ENCODE measurements at regions not wholly inside any gene's neighbourhood (a gene's known extent, or its start where the extent isn't known, plus 50 kb on each side); places are given as distances from the start of the nearest gene placed in this dataset.

DNA sequence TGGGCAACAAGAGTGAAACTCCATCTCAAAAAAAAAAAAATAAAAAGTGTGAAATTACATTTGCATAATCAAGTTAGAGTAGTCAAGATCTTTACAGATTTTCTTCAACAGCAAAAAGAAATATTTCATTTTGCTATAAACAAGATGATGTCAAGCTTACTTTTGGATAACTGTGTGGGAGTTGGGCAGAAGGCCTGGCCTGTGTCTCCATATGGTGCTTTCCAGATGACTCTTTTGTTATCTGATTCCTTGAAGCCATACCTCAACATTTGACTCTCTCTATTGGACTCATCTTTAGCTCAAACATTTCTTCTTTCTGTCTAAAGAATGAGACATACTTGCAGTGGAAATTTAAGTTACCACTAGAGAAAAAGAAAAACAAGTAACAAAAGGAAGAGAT, 246.8 kb downstream of the MSX2 start:
- no peaks in the 10 kb centered on the region for H3K9me1 ChIP-seq (ENCODE audit: insufficient read depth, low read length)
- H2BK5ac ChIP-seq (ENCODE audit: low read depth, low read length, poor library complexity, severe bottlenecking) = no peak overlapping the region
- H4K91ac ChIP-seq (ENCODE audit: insufficient read depth, low read depth, low read length) = no peak overlapping the region
- no peak for DNase-seq
- H4K20me1 ChIP-seq (ENCODE audit: insufficient read depth, low read length) = no peaks in the 10 kb centered on the region
- no peaks in the 10 kb centered on the region for H3K4me1 ChIP-seq (ENCODE audit: control insufficient read depth, insufficient read depth, low read length)
- no peak overlapping the region for H2BK120ac ChIP-seq (ENCODE audit: low read depth, low read length)
- H3K79me1 ChIP-seq (ENCODE audit: low read depth in 1 of 2, low read length in 2 of 2) = no peaks in the 10 kb centered on the region
- no peak overlapping the region for H3K4me2 ChIP-seq (ENCODE audit: low read depth, low read length)
- no peak overlapping the region for H3K14ac ChIP-seq (replicated peaks; ENCODE audit: low read depth, low read length)
- no peak overlapping the region for H2BK20ac ChIP-seq (ENCODE audit: low read depth, low read length)
- dilution Hi-C loops (cut with HindIII; ENCODE audit: low sequenced_read_pairs, unreplicated experiment) = no loop called here
- no peak overlapping the region for H3K27ac ChIP-seq (ENCODE audit: insufficient read depth, low read length)
- no peak overlapping the region for H3K9ac ChIP-seq (ENCODE audit: low read depth, low read length)
- H3K56ac ChIP-seq (ENCODE audit: extremely low read depth, insufficient read depth, low read length) = no peak overlapping the region
- intact Hi-C loops (cut with micrococcal nuclease) = no loop called here
- H2AK9ac ChIP-seq (replicated peaks; ENCODE audit: low read depth, low read length, poor library complexity) = no peak overlapping the region
- ATAC-seq (ENCODE audit: low read depth) = no peak
- H3K9me3 ChIP-seq (ENCODE audit: control insufficient read depth, insufficient read depth, low read length) = no peaks in the 10 kb centered on the region
- ChIA-PET POLR2A (ENCODE audit: unreplicated experiment) (no interaction called here), CTCF (no interaction called here)
- H2AK5ac ChIP-seq (ENCODE audit: low read depth, low read length) = no peak overlapping the region
- TF ChIP-seq CEBPB (IDR thresholded peaks at IDR 0.05; ENCODE audit: low read depth, low read length) = no peak
- no peak for TF ChIP-seq RFX5 (IDR thresholded peaks at IDR 0.05; ENCODE audit: low read depth, low read length)
- no peak for TF ChIP-seq MXI1 (IDR thresholded peaks at IDR 0.05; ENCODE audit: borderline replicate concordance, low read depth, low read length)
- no peak for TF ChIP-seq RCOR1 (IDR thresholded peaks at IDR 0.05; ENCODE audit: insufficient replicate concordance, low read length)
- no peak for TF ChIP-seq SMC3 (IDR thresholded peaks at IDR 0.05; ENCODE audit: low read depth, low read length)
- no peak for TF ChIP-seq POLR2A (IDR thresholded peaks at IDR 0.05; ENCODE audit: low read depth, low read length)
- TF ChIP-seq FOS (IDR thresholded peaks at IDR 0.05; ENCODE audit: low read depth, low read length) = no peak
- no peak for TF ChIP-seq USF2 (IDR thresholded peaks at IDR 0.05; ENCODE audit: low read depth, low read length)
- TF ChIP-seq, protein P1, sequence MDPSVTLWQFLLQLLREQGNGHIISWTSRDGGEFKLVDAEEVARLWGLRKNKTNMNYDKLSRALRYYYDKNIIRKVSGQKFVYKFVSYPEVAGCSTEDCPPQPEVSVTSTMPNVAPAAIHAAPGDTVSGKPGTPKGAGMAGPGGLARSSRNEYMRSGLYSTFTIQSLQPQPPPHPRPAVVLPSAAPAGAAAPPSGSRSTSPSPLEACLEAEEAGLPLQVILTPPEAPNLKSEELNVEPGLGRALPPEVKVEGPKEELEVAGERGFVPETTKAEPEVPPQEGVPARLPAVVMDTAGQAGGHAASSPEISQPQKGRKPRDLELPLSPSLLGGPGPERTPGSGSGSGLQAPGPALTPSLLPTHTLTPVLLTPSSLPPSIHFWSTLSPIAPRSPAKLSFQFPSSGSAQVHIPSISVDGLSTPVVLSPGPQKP (IDR thresholded peaks at IDR 0.05; ENCODE audit: borderline replicate concordance, low read depth, low read length) = no peak
- no peak for TF ChIP-seq CHD1 (IDR thresholded peaks at IDR 0.05; ENCODE audit: low read depth, low read length)
- TF ChIP-seq, protein P2, sequence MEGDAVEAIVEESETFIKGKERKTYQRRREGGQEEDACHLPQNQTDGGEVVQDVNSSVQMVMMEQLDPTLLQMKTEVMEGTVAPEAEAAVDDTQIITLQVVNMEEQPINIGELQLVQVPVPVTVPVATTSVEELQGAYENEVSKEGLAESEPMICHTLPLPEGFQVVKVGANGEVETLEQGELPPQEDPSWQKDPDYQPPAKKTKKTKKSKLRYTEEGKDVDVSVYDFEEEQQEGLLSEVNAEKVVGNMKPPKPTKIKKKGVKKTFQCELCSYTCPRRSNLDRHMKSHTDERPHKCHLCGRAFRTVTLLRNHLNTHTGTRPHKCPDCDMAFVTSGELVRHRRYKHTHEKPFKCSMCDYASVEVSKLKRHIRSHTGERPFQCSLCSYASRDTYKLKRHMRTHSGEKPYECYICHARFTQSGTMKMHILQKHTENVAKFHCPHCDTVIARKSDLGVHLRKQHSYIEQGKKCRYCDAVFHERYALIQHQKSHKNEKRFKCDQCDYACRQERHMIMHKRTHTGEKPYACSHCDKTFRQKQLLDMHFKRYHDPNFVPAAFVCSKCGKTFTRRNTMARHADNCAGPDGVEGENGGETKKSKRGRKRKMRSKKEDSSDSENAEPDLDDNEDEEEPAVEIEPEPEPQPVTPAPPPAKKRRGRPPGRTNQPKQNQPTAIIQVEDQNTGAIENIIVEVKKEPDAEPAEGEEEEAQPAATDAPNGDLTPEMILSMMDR (conservative IDR thresholded peaks at IDR 0.05; ENCODE audit: low read depth, low read length) = no peak
- no peak for TF ChIP-seq BHLHE40 (IDR thresholded peaks at IDR 0.05; ENCODE audit: low read depth, low read length)
- no peaks in the 10 kb centered on the region for H3K27me3 ChIP-seq (ENCODE audit: control insufficient read depth, insufficient read depth, low read length)
- H3K36me3 ChIP-seq (ENCODE audit: control insufficient read depth, insufficient read depth, low read length) = no peaks in the 10 kb centered on the region
- H4K8ac ChIP-seq (ENCODE audit: low read depth in 2 of 2, low read length in 2 of 2) = no peak overlapping the region
- no peak overlapping the region for H4K5ac ChIP-seq (ENCODE audit: low read depth, low read length)
- in situ Hi-C loops (cut with MboI; ENCODE audit: low sequenced_read_pairs) = no loop called here
- no peak overlapping the region for H3K18ac ChIP-seq (ENCODE audit: low read depth, low read length)
- H2AFZ ChIP-seq (replicated peaks; ENCODE audit: low read length, poor library complexity) = no peak overlapping the region
- no TSS peak for BruUV-seq (replicated peaks)
- H3K4ac ChIP-seq (ENCODE audit: low read depth, low read length) = no peak overlapping the region
- H3K23ac ChIP-seq (ENCODE audit: low read depth, low read length) = no peak overlapping the region
- H2BK15ac ChIP-seq (ENCODE audit: low read depth, low read length) = no peak overlapping the region
- H3K4me3 ChIP-seq (ENCODE audit: insufficient read depth, low read depth, low read length) = no peak overlapping the region
